ENCODE measurements at regions not wholly inside any gene's neighbourhood (a gene's known extent, or its start where the extent isn't known, plus 50 kb on each side); places are given as distances from the start of the nearest gene placed in this dataset.

DNA sequence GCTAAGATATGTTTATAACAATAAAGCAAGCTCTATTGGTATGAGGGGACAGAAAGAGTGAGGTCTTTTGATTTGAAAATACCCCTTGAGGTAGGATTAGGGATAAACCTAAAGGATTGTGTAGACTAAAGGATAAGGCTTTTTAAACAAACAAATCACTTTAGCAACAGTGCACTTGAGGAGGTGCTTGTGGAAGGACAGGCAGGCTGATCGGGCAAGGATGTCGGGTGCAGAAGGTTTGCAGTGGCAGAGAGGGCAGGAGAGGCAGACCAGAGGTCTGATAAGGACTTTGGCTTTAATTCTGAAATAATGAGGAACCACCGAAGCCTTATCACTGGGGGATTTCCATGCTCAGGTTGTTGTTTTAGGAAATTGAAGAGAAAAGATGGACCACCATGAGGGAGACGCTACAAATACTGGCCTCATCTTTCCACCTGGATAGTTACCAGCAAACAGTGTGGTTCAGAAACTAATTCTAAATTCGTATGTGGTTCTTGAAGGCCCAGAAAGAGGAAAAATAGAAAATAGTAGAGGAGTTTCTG, 119.5 kb upstream of the KLF6 start:
- no peak for DNase-seq

DNA sequence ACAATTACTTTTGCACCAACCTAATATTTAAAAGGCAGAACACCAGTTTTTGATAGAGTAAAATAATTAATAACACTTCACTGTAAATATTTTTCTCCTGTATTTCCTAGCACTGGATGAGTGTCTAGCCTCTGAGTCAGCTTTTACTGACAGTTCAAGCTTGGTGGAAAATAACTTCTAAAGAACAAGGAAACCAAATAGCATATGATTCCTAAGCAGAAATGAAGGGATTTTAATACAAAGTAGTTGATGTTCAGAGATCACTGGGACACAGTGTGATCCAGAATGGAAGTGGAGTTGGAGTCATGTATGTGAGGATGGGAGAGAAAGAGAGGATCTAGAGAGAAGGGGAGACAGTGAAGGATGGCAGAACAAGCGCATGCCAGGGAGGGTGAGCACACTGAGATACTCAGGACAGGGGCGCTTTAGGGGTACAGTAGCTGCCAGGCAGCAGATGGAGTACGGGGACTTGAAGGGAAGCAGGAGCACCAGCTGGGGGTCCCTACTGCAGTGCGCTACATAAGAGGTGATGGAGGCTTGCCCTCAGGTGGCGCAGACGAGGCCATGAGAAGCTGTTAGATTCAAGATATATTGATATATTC, 117.9 kb upstream of the KLF6 start:
- DNase-seq = no peak

DNA sequence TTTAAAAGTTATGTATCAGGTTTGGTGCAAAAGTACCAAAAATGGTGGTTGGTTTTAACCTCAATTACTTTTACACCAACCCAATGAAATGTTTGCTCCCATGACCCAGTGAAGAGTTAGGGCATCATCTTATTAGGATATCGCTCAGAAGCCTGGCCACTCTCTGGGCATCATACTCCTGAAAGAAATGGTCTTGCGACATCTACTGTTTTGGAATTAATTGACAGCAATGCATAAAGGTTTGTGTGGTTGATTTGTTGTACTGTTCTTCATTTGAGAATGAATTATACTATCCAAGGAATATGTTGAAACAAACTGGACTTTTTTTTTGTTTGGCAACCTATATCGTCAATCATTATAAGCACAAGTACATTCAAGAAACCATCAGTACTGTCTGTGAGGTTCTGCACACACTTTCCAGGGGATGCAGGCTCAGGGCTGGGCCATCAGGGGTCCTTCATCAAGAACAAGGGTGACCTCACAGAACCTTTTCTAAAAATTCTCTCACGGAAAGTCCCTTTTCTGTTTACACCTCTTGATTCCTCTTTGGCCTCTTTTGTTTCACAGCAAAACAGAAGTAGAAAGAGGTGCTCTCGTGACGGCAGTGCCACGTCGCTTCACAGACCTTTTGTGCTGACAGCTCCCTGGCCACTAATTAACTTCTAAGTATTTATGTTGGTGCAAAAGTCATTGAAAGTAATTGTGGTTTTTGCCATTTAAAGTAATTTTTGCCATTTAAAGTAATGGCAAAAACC, 117.2 kb upstream of the KLF6 start:
- DNase-seq = no peak

DNA sequence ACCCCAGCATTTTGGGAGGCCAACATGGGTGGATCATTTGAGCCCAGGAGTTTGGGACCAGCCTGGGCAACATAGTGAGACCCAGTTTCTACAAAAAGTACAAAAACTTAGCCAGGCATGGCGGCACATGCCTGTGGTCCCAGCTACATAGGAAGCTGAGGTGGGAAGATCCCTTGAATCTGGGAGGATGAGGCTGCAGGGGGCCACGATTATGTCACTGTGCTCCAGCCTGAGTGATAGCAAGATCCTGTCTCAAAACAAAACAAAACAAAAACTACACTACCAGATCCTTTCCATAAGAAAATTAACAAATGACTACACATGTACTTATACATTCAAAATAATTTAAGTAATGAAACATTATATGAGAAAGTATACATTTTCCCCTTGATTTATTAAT, 116.4 kb upstream of the KLF6 start:
- no peak for DNase-seq

DNA sequence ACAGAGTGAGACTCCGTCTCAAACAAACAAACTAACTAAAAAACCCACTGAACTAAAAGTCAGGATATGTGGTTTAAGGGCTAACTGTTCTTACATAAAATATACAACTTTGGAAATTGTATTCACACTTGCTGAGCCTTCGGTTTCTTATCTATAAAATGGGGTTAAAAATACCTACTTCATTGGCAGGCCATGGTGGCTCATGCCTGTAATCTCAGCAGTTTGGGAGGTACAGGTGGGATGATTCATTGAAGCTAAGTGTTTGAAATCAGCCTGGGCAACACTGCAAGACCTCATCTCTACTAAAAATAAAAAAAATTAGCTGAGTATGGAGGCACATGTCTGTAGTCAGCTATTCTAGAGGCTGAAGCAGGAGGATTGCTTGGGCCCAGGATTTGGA, 115.4 kb upstream of the KLF6 start:
- no peak for DNase-seq

DNA sequence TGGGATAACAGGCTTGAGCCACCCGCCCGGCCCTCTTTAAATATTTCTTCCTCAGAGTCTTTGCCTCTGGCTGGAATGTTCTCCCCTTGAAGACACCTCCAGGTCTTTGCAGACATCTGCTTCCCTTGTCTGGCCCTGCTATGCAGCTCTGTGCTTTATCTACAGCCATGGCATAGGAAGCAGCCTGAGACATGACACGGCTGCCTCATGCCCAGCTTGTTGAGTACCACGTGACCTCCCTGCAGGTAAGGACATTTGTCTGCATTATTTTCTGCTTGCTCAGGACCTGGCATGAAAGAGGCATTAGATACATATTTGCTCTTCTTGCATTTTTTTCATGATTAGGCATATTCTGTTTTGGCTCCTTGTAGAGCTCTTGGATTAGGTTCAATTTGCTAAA, 113.8 kb upstream of the KLF6 start:
- DNase-seq = no peak

DNA sequence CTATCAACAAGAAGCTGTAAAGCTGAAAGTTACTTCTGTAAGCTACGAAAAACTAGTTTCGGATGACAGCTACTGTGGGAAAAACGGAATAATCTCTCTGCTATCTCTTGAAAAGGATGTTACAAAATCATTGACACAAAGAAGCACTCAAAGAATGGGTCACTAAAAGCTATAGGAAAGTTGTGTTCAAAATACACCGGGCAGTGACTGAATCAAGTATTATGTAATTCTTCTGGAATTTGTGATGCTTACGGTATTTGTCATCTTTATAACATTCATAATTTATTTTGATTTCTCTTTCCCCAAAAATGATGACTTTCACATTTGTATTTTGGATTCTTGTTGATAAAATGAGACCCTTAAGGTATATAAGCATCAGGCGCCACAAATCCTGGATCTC, 112.1 kb upstream of the KLF6 start:
- DNase-seq = no peak

DNA sequence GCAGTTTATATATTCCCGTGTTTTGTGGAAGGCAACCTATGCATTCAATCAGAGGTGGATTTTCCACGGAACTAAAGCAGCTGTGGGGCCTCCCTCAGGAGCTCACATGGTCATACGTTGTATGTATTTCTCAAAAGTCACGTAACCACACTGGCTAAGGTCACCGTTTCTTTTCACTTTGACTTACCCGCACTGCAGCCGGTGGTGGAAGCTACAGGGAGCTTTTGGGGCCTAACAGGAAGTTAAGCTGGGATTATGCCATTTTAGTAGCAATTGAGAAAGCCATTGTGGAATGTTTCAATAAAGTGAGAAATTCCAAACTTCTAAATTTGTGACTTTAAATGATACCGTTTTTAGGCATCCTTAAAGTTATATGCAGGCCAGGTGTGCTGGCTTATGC, 111.2 kb upstream of the KLF6 start:
- no peak for DNase-seq

DNA sequence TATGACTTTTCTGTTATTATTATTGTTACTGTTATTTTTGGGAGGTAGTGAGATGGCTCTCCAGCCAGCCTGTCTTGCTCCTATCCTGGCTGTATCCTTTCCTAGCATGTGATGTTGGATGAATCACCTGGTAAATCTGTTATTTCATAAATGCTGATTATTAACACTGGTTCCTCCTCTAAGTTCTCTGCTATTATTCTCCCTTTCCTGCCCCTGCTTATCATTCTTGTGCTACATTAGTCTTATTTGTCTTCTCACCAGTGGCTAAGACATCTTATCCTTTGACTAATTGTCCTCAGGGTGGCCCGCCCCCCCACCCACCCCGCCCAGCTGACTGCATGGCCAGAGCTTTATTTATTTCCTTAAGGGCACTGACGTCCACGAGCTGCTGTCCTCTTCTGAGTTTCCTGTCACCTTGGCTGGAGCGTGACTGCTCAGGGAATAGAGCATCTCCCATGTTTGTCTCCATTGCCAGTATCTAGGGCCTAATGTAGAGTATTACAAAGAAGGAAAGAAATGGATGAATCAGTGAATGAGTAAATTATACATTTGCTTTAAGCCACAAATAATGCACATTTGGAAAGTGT, 110.1 kb upstream of the KLF6 start:
- DNase-seq = no peak

DNA sequence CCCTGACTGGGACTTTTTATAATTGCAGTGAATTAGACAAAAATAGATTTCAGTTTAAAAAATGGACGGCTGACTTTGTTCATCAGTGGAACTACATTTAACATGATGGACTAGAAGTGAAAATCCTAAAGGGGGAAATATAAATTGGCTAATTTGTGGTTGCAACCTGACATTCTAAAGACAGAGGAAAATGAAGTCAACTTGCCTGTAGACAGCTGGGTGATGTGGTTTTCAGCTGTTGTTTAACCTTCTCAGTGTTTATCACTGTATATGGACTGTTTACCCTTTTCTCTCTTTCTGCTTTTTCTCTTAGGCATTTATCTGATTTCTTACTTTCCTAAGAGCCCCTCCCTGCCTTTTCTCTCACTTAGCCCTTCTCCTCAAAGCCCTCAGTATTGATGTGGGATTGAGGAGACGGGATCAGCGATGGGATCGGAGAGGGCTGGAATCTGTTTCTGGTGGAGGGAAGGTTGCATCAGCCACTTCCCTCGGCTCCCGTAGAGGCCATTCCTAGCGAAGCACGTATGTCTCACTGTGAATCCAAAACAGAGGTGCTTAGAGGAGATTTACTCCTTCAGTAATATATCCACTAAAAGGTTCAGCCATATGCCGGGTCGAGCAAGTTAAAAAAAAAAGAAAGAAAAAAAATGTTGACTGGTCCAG, 109.0 kb upstream of the KLF6 start:
- no peak for DNase-seq

DNA sequence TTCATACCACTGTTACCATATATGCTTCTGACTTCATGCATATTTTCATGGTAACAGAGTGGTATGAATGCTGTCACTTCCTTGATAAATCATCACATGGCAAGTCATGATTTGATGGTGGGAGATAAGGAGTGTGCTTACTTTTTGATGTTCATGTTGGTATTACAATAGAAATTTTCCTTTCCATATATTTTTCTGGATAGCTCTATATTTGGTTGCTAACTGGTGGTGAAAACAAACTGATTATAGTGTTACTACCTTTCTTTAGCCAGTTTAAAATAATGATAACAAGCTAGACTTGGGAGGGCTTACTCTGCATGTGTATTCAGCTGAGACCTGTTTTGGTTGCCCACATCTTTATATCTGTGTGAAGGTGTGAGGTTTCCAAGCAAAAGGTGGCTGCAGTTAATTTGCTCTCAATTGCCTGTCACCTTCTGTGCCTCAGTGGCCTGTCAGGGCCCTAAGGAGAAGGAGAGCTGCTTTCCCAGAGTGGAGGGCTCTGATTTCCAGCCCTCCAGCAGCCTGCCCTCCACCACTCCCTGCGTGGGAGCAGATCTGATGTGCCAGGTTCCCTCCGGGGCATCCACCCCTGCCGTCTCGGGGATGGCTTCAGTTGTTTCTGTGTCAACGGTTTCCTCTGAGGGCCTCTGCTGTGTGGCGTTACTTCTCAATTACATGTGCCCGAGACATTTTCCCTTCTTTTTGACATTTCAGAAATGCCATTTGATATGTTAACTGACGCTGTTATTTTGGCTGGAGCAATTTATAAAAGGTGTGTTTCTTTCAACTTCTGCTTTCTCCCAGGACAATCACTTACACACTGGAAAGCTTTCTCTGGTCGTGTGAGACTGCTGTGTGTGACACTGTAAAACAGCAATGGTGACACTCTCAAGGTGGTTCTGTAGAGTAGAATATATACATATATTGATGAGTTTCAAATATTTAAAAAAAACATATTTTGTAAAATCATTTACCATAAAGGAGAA, 107.7 kb upstream of the KLF6 start:
- DNase-seq = no peak

DNA sequence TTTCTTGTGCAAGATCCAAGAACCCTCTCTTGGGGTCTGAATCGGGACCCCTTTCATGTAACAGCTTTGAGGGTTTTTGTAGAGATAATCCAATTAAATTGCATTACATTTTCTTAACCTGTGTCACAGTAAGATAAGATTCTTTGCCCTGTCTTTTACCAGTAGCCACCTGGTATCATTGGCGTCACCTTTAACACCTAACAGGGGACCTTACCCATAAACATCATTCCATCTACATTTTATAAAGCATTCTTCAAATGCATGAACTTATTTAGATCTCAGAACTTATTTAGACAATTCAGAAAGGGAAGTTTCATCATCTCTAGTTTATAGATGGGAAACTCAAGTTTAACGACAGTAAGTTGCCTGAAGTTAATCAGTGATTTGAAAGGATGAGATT, 106.4 kb upstream of the KLF6 start:
- DNase-seq = no peak

DNA sequence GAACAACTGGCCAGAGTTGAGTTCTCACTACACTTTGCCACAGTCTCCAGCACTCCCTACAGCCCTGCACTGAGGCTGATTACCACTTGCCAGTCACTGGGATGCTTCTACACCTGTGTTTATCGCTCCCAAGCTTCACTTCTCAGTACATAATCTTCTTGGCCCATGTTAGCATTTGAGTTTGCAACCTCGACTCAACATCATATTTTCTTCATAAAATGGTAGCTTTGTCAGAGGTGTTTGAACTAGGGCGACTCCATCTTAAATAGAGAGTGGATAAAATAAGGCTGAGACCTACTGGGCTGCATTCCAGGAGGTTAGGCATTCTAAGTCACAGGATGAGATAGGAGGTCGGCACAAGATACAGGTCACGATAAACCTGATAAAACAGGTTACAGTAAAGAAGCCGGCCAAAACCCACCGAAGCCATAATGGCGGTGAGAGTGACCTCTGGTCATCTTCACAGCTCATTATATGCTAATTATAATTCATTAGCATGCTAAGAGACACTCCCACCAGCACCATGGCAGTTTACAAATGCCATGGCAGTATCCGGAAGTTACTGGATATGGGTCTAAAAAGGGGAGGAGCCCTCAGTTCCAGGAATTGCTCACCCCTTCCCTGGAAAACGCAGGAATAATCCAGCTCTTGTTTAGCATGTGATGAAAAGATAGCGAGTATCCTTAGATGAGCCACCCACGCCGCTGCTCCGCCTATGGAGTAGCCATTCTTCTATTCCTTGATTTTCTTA, 105.8 kb upstream of the KLF6 start:
- no peak for DNase-seq

DNA sequence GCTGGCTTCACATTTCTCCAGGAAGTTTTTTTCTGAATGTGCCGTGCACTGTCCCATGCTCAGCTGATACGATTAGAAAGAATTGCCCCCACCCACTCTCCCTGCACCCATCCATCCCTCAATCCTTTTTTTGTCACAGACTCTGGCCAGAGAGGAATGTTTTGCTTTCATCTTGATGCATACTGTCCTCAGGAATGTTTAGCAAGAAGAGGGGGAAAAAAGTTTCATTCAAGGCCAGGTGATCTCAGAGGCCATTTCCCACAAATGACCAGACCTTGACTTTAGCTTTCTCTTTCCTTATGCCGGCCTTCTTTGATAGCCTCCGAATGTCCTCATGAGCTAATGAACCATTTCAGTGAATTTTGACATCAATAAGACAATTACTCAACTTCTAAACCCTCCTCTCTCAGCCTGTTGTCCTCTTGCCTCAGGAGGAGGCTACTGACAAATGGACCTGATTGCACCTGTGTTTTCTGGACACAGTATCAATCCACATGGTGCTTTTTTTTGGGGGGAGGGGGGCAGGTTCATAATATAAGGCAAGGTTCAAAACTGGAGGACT, 105.0 kb upstream of the KLF6 start:
- DNase-seq = no peak

DNA sequence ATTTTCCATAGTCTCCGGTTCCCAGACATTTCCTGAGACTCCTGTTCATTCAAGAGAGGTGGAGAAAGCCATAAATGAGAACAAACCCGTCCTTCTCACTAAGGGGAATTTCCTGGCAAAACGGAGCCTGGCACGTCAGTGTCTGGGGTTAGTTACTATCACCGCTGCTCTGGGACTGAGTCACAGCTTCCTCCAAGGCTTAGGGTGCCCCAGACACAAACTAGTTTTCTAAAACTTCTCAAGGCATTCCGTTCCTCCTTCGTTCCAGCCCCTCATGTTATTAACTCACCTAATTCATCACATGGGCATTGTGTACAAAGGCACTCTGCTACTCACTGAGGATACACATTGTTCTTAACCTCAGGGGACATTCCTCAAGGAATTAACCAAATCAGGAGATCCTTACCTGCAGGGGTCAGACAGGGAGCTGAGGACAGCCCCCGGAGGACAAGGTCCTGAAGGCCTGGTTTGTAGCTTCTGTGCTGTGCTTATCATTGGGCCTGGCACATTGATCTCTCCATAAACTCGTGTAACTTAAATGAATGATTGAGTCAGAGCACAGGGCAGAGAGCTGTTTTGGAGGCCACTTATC, 103.0 kb upstream of the KLF6 start:
- DNase-seq = peak; percentile 41

DNA sequence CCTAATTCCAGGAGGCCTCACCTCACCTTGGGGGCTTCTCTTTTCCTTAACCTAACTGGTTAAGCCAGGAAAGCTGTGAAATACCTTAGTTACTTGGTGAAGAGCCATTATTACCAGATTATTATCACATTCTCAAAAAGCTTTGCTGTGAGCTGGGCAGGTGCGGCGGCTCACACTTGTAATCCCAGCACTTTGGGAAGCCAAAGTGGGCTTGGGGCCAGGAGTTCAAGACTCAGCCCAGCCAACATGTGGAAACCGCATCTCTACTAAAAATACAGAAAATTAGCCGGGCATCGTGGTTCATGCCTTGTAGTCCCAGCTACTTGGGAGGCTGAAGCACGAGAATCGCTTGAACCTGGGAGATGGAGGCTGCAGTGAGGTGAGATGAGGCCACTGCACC, 102.4 kb upstream of the KLF6 start:
- DNase-seq = no peak

DNA sequence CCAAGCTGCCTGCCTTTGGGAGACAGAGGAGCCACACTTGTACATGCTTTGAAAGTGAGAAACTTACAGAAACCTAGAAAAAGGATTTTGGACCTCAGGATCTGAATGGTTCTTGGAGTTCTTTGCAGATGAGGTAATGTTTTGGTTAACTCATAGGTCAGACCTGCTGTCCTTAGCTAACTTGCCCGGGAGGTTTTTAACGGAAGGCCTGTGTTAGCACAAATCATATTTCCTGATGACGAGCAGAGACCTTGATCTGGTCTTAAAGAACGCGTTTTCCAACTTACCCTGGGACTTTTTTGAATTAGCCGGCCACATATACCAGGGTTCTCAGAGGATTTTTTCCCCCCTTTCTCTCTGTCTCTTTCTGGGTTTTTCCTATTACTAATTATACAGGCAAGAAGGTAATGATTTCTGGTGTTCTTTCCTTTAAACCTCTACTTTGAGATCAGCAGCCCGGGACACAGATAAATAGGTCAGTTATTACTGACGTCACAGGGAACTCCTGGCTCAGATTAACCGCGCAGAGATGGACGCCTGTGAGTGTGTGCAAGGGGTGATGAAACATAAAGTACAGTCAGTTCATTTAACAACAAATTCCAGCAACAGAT, 101.7 kb upstream of the KLF6 start:
- no peak for DNase-seq

DNA sequence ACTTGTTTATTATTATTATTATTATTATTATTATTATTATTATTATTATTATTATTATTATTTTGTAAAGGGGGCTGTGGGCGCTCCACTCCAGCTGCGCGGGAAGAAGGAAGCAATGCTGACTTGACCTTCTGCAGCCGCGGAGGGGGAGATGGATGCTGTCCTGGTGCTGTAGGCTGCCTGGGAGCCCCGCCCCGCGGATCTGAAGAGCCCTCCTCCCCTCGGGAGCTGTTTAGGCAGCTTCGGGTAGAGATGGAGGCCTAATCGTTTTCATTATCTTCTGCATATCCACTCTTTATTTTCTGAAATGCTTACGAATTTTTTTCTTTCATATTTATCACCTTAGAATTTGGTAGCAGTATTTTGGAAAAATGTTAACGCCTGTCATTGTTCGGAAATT, 101.2 kb upstream of the KLF6 start:
- DNase-seq = no peak

DNA sequence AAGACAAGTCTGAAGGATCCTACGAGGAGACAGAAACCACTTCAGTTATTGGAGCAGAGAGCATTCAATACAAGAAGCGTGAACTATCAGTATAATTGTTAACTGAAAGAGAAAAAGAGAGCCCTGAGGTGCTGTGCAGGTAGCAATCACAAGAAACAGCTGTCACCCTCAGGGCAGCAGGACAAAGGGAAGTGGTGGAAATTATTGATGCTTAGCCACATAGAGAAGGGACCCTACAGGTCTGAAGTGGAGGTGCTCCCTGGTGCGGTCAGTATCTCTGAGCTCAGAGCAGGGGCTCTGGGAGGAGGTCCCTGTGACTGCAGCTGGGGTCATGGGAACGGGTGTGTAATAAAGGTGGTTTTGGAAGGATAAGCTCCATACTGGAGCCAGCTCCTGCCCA, 97.8 kb upstream of the KLF6 start:
- no peak for DNase-seq

DNA sequence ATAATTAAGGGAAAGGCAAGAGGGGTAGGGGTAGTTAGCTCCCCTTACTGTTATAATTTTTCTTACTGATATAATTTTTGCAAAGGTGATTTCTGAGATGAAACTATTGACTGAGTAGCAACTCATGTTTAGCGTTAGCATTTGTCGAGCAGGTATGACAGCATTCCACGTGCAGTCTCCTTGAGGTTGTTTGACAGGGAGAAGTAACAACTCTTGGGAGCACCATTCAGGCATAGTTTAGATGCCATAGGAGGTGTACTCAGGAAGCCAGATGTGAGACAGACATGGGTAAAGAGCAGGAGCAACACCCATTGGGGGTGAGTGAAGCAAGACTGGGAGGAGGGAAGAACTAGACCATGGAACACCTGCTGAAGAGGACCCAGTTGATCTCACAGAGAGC, 96.6 kb upstream of the KLF6 start:
- DNase-seq = no peak

DNA sequence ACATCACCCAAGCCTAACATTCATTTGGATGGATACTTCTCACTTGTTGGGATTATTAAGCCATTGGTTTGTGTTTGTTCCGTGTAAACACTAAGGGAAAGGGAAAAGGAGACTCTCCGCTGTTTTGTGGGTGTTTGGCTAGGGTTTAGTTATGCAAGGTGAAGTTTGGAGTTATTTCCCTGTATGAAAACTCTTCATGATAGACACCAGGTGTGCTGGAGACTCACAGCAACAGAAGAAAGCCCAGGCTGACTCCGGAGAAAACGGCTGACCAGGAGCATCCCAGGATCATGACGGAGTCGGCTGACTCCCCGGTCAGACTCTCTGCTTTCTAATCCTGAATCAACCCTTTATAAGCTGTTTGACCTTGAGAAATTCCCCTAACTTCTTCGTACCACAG, 94.1 kb upstream of the KLF6 start:
- DNase-seq = no peak

Data from activated CD4-positive, alpha-beta T cell treated with anti-CD3 and anti-CD28 coated beads for 1 hour (primary cell).